ENCODE measurements at regions not wholly inside any gene's neighbourhood (a gene's known extent, or its start where the extent isn't known, plus 50 kb on each side); places are given as distances from the start of the nearest gene placed in this dataset.

DNA sequence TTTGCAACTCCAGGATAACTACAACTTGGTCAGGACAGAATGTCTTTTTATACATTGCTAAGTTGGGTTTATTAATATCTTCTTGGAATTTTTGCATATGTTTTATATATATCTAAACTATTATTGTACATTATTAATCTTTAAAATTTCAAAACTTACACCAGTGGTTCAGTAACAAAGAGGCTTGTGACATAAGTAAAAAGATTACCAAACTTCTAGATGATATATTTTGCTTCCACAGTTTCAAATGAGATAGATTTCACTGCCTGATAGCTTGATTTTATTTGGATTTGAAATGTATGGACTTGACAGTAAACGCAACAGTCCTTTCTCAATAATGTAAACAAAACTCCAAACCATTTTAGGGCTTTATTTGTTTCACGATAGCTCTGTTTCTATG, 701.2 kb upstream of the IGFBP3 start:
- TF ChIP-seq POLR2AphosphoS5 (IDR thresholded peaks at IDR 0.05; ENCODE audit: low read depth, low read length) (no peak), TAF1 (IDR thresholded peaks at IDR 0.05; ENCODE audit: low read depth, low read length) (no peak)
